Testis (tissue), 2 donors: ENCODE measurements at regions not wholly inside any gene's neighbourhood (a gene's known extent, or its start where the extent isn't known, plus 50 kb on each side); places are given as distances from the start of the nearest gene placed in this dataset.

Source experiments
- DNase-seq: peaks from one replicate; pipeline ENCODE4 v3.0.0-alpha.2; 2019
- H3K27ac ChIP-seq, 2 donors: fragments of 200-600 bp; sonication (generic); one replicate each; pipeline ENCODE4 v1.5.1; 2019
- H3K27me3 ChIP-seq: fragments of 200-600 bp; sonication (generic); one replicate; pipeline ENCODE4 v1.5.1; 2019
- H3K36me3 ChIP-seq: fragments of 200-600 bp; sonication (generic); one replicate; pipeline ENCODE4 v1.5.1; 2017; ENCODE audit warnings: low read depth; ENCODE audit errors: missing control alignments
- H3K4me1 ChIP-seq: fragments of 200-600 bp; sonication (generic); one replicate; pipeline ENCODE4 v1.5.1; 2019
- H3K4me3 ChIP-seq, 2 donors: fragments of 200-600 bp; sonication (generic); one replicate each; pipeline ENCODE4 v1.5.1; 2017 to 2019
- H3K9me3 ChIP-seq: fragments of 200-600 bp; sonication (generic); one replicate; pipeline ENCODE4 v1.5.1; 2017
- CTCF ChIP-seq, 3 experiments: fragments of 450-650 bp in 2 of 3; fragments of 200-600 bp in 1 of 3; sonication (generic) in 1 of 3; IDR thresholded peaks; one replicate each; pipeline ENCODE4 v1.5.1; 2016 to 2019; ENCODE audit warnings: antibody characterized with exemption in 3 of 3, mild to moderate bottlenecking in 2 of 3, moderate library complexity in 1 of 3
- POLR2A ChIP-seq: fragments of 450-650 bp; IDR thresholded peaks from one replicate; pipeline ENCODE4 v1.6.1; 2017; ENCODE audit warnings: antibody characterized with exemption, mild to moderate bottlenecking, moderate library complexity
- WGBS, 2 donors: methylation state at CpG; one replicate each; pipeline ENCODE4 v1.1.5; 2018; 5-methylcytosine and 5-hydroxymethylcytosine counted together
- intact Hi-C: fragments of 100-400 bp; cut with DNase I; formaldehyde crosslinking; loops from one replicate; pipeline ENCODE4 v1.15.1; 2023; ENCODE audit warnings: low total_unique reads

- WGBS, 2 donors: 83 to 85% methylated on average over 7 of the region's 7 CpGs
- DNase-seq: no peak
Observed at GRCh38 chr19:28019901-28020300, 1193.0 kb downstream of the UQCRFS1 start.

GRCh38 chr19:28019371-28019770 lies 1193.6 kb downstream of the UQCRFS1 start:
- no peak overlapping the region for H3K27ac ChIP-seq
- WGBS, 2 donors: 67 to 70% methylated on average over 7 of the region's 7 CpGs
- H3K9me3 ChIP-seq: no peaks in the 10 kb centered on the region
- TF ChIP-seq POLR2A: no peak
- no peak for TF ChIP-seq CTCF (IDR thresholded peaks at IDR 0.05)
- intact Hi-C loops: no loop called here
- no peak overlapping the region for H3K4me3 ChIP-seq
- H3K4me1 ChIP-seq: no peaks in the 10 kb centered on the region
- H3K27me3 ChIP-seq: no peaks in the 10 kb centered on the region
- DNase-seq: no peak
- H3K36me3 ChIP-seq: no peaks in the 10 kb centered on the region

More at GRCh38 chr19:28019901-28020300, 1193.0 kb downstream of the UQCRFS1 start:
- Histone ChIP-seq H3K27ac (no peak overlapping the region), H3K4me3 (no peak overlapping the region), H3K9me3 (no peaks in the 10 kb centered on the region), H3K36me3 (no peaks in the 10 kb centered on the region), H3K4me1 (no peaks in the 10 kb centered on the region), H3K27me3 (no peaks in the 10 kb centered on the region)
- no peak for TF ChIP-seq POLR2A
- TF ChIP-seq CTCF (IDR thresholded peaks at IDR 0.05): no peak
- intact Hi-C loops: no loop called here

GRCh38 chr19:28018499-28018898 lies 1194.5 kb downstream of the UQCRFS1 start:
- H3K27ac ChIP-seq: no peak overlapping the region
- no peak overlapping the region for H3K4me3 ChIP-seq
- no peaks in the 10 kb centered on the region for H3K27me3 ChIP-seq
- intact Hi-C loops: no loop called here
- WGBS, 2 donors: 49 to 52% methylated on average over 5 of the region's 5 CpGs
- TF ChIP-seq POLR2A: no peak
- no peak for TF ChIP-seq CTCF (IDR thresholded peaks at IDR 0.05)
- H3K9me3 ChIP-seq: no peaks in the 10 kb centered on the region
- H3K4me1 ChIP-seq: no peaks in the 10 kb centered on the region
- no peaks in the 10 kb centered on the region for H3K36me3 ChIP-seq
- DNase-seq: no peak

- Histone ChIP-seq H3K36me3 (no peaks in the 10 kb centered on the region), H3K4me1 (no peaks in the 10 kb centered on the region), H3K27ac (no peak overlapping the region), H3K27me3 (no peaks in the 10 kb centered on the region), H3K4me3 (no peak overlapping the region), H3K9me3 (no peaks in the 10 kb centered on the region)
- 83% methylated on average over 8 of the region's 8 CpGs for WGBS, 2 donors
- intact Hi-C loops: no loop called here
- DNase-seq: no peak
- no peak for TF ChIP-seq POLR2A
- no peak for TF ChIP-seq CTCF (IDR thresholded peaks at IDR 0.05)
Observed at GRCh38 chr19:28014615-28015405, 1198.1 kb downstream of the UQCRFS1 start.

GRCh38 chr19:28012361-28012760 lies 1200.6 kb downstream of the UQCRFS1 start:
- Histone ChIP-seq H3K36me3 (no peaks in the 10 kb centered on the region), H3K4me3 (no peak overlapping the region), H3K9me3 (no peaks in the 10 kb centered on the region), H3K27me3 (no peaks in the 10 kb centered on the region), H3K4me1 (no peaks in the 10 kb centered on the region), H3K27ac (no peak overlapping the region)
- intact Hi-C loops: no loop called here
- WGBS, 2 donors: 74 to 89% methylated on average over 3 of the region's 3 CpGs
- no peak for TF ChIP-seq POLR2A
- no peak for TF ChIP-seq CTCF (IDR thresholded peaks at IDR 0.05)
- no peak for DNase-seq
